A549 (cell line): ENCODE measurements at regions not wholly inside any gene's neighbourhood (a gene's known extent, or its start where the extent isn't known, plus 50 kb on each side); places are given as distances from the start of the nearest gene placed in this dataset.

ENCODE experiments used
- ATAC-seq, 2 experiments: fragments of 200-7000 bp in 1 of 2; fragments of >200 bp in 1 of 2; cut with Nextera tagmentation in 1 of 2; cut with Tn5 transposase in 1 of 2; 3 replicates each; pipeline versions ENCODE4 v1.8.0 to v1.9.1; 2018 to 2020; ENCODE audit warnings: mild to moderate bottlenecking in 1 of 2, moderate library complexity in 1 of 2
- CTCF ChIA-PET: fragments of 300-600 bp; sonication (Branson Sonifier 250); formaldehyde crosslinking; extraction: SDS; loops from one replicate; lab custom pipeline; 2021; ENCODE audit warnings: antibody characterized with exemption, inconsistent platforms; lab: Yijun Ruan, JAX
- POLR2A ChIA-PET: fragments of 350-600 bp; formaldehyde crosslinking; extraction: SDS; loops from one replicate; lab custom pipeline; 2021; ENCODE audit warnings: antibody characterized with exemption, inconsistent platforms; lab: Yijun Ruan, JAX
- DNase-seq, 2 experiments: peaks; one replicate each; pipeline versions ENCODE4 v3.0.0 to v3.0.0-alpha.2; 2011 to 2016; ENCODE audit warnings: low read depth in 1 of 2, low spot score in 1 of 2
- FAIRE-seq: peaks from 2 replicates; lab custom pipeline; 2011; peaks lifted over from hg19 to GRCh38; lab: Jason Lieb, UNC
- H3K27ac ChIP-seq, 2 experiments: fragments of >200 bp; sonication (Bioruptor Twin); formaldehyde crosslinking; 3 replicates each; pipeline ENCODE4 v1.5.1; 2016 to 2017
- H3K4me1 ChIP-seq: fragments of >200 bp; sonication (Bioruptor Twin); formaldehyde crosslinking; 3 replicates; pipeline ENCODE4 v1.6.1; 2016
- H3K4me2 ChIP-seq: fragments of >200 bp; sonication (Bioruptor Twin); formaldehyde crosslinking; 3 replicates; pipeline ENCODE4 v1.6.1; 2016
- H3K4me3 ChIP-seq: fragments of >200 bp; sonication (Bioruptor Twin); formaldehyde crosslinking; 3 replicates; pipeline ENCODE4 v1.5.1; 2016
- H3K9me3 ChIP-seq: fragments of >200 bp; sonication (Bioruptor Twin); formaldehyde crosslinking; 3 replicates; pipeline ENCODE4 v1.6.1; 2016
- BHLHE40 ChIP-seq: IDR thresholded peaks from 2 replicates; pipeline ENCODE4 v1.6.1; 2012; ENCODE audit warnings: low read depth, low read length, inconsistent platforms
- CBX2 ChIP-seq: fragments of 200-600 bp; sonication (generic); IDR thresholded peaks from 2 replicates; pipeline ENCODE4 v1.6.1; 2016; ENCODE audit warnings: low read depth, mild to moderate bottlenecking, borderline replicate concordance
- CHD2 ChIP-seq: fragments of 150-350 bp; IDR thresholded peaks from 2 replicates; pipeline ENCODE4 v1.6.1; 2014; ENCODE audit warnings: low read length; ENCODE audit not compliant: partially characterized antibody
- E2F6 ChIP-seq: IDR thresholded peaks from 2 replicates; pipeline ENCODE4 v1.6.1; 2012; ENCODE audit warnings: low read depth, borderline replicate concordance
- ELK1 ChIP-seq: fragments of 150-350 bp; IDR thresholded peaks from 2 replicates; pipeline ENCODE4 v1.6.1; 2014; ENCODE audit warnings: low read depth, mild to moderate bottlenecking, low read length
- EP300 ChIP-seq, 2 experiments: fragments of >200 bp; sonication (Bioruptor Twin); formaldehyde crosslinking; IDR thresholded peaks; 2 replicates in 1 of 2; 3 replicates in 1 of 2; pipeline ENCODE4 v1.6.1; 2016 to 2017
- ESRRA ChIP-seq: fragments of 150-350 bp; IDR thresholded peaks from 2 replicates; pipeline ENCODE4 v1.6.1; 2014; ENCODE audit warnings: mild to moderate bottlenecking, low read length, borderline replicate concordance
- FOSB ChIP-seq: fragments of 250-450 bp; sonication (Bioruptor Pico); IDR thresholded peaks from 2 replicates; pipeline ENCODE4 v1.5.0; 2020; ENCODE audit warnings: mild to moderate bottlenecking, moderate library complexity
- FOSL2 ChIP-seq, 2 experiments: fragments of 450-650 bp in 1 of 2; fragments of >200 bp in 1 of 2; sonication (Bioruptor Twin) in 1 of 2; formaldehyde crosslinking; IDR thresholded peaks; 2 replicates each; pipeline versions ENCODE4 v1.5.0 to v1.6.1; 2016 to 2020; ENCODE audit warnings: mild to moderate bottlenecking in 1 of 2, moderate library complexity in 1 of 2
- FOXS1 ChIP-seq: fragments of 250-450 bp; sonication (Bioruptor Pico); IDR thresholded peaks from 2 replicates; pipeline ENCODE4 v1.5.0; 2020; ENCODE audit warnings: mild to moderate bottlenecking, moderate library complexity
- HES2 ChIP-seq: fragments of >200 bp; sonication (Bioruptor Twin); formaldehyde crosslinking; IDR thresholded peaks from 2 replicates; pipeline ENCODE4 v1.6.1; 2016
- HOXA7 ChIP-seq: fragments of 250-450 bp; sonication (Bioruptor Pico); IDR thresholded peaks from 2 replicates; pipeline ENCODE4 v1.5.0; 2020; ENCODE audit warnings: mild to moderate bottlenecking, moderate library complexity
- HOXB13 ChIP-seq: fragments of 250-450 bp; sonication (Bioruptor Pico); IDR thresholded peaks from 2 replicates; pipeline ENCODE4 v1.5.0; 2020; ENCODE audit warnings: low read depth, mild to moderate bottlenecking, moderate library complexity
- HOXB5 ChIP-seq: fragments of 250-450 bp; sonication (Bioruptor Pico); IDR thresholded peaks from 2 replicates; pipeline ENCODE4 v1.5.0; 2020; ENCODE audit warnings: mild to moderate bottlenecking, moderate library complexity
- JUN ChIP-seq, 2 experiments: fragments of >200 bp; sonication (Bioruptor Twin); formaldehyde crosslinking; IDR thresholded peaks; 2 replicates in 1 of 2; 3 replicates in 1 of 2; pipeline ENCODE4 v1.6.1; 2016 to 2017
- JUNB ChIP-seq: fragments of >200 bp; sonication (Bioruptor Twin); formaldehyde crosslinking; IDR thresholded peaks from 2 replicates; pipeline ENCODE4 v1.6.1; 2016
- KDM5A ChIP-seq: fragments of 200-600 bp; sonication (generic); IDR thresholded peaks from 2 replicates; pipeline ENCODE4 v1.6.1; 2016; ENCODE audit warnings: antibody characterized with exemption, mild to moderate bottlenecking
- NPAS2 ChIP-seq: fragments of 250-450 bp; sonication (Bioruptor Pico); IDR thresholded peaks from 2 replicates; pipeline ENCODE4 v1.8.0; 2022; ENCODE audit warnings: mild to moderate bottlenecking, moderate library complexity, borderline replicate concordance
- PBX3 ChIP-seq: IDR thresholded peaks from 2 replicates; pipeline ENCODE4 v1.6.1; 2012
- RAD21 ChIP-seq, 2 experiments: fragments of >200 bp in 1 of 2; sonication (Bioruptor Twin) in 1 of 2; formaldehyde crosslinking in 1 of 2; IDR thresholded peaks in 1 of 2; conservative IDR thresholded peaks in 1 of 2; 2 replicates in 1 of 2; 3 replicates in 1 of 2; pipeline ENCODE4 v1.6.1; 2012 to 2018; ENCODE audit warnings: inconsistent platforms in 1 of 2
- RCOR1 ChIP-seq: fragments of 150-350 bp; IDR thresholded peaks from 2 replicates; pipeline ENCODE4 v1.6.1; 2014; ENCODE audit warnings: antibody characterized with exemption, low read length, low read depth
- RFX5 ChIP-seq: fragments of 450-650 bp; IDR thresholded peaks from 2 replicates; pipeline ENCODE4 v1.7.1; 2014; ENCODE audit warnings: antibody characterized with exemption, mild to moderate bottlenecking, moderate library complexity
- SMC3 ChIP-seq: fragments of >200 bp; sonication (Bioruptor Twin); formaldehyde crosslinking; IDR thresholded peaks from 3 replicates; pipeline ENCODE4 v1.6.1; 2018; ENCODE audit warnings: inconsistent platforms
- USF2 ChIP-seq: fragments of 450-650 bp; IDR thresholded peaks from 2 replicates; pipeline ENCODE4 v1.6.1; 2014; ENCODE audit warnings: antibody characterized with exemption
- ZC3H11A ChIP-seq: fragments of 450-650 bp; IDR thresholded peaks from 2 replicates; pipeline ENCODE4 v1.6.1; 2014; ENCODE audit warnings: antibody characterized with exemption, mild to moderate bottlenecking
- ZFP36 ChIP-seq: fragments of 450-650 bp; IDR thresholded peaks from 2 replicates; pipeline ENCODE4 v1.6.1; 2014; ENCODE audit warnings: borderline replicate concordance; ENCODE audit not compliant: partially characterized antibody
- ZNF302 ChIP-seq: fragments of 250-450 bp; sonication (Bioruptor Pico); IDR thresholded peaks from 2 replicates; pipeline ENCODE4 v1.9.0; 2021; ENCODE audit warnings: inconsistent platforms, mild to moderate bottlenecking, moderate library complexity
- ZSCAN20 ChIP-seq: fragments of 250-450 bp; sonication (Bioruptor Pico); IDR thresholded peaks from 2 replicates; pipeline ENCODE4 v1.8.0; 2022; ENCODE audit warnings: mild to moderate bottlenecking, moderate library complexity
- WGBS: methylation state at CpG from one replicate; pipeline ENCODE4 v1.1.6; 2017; ENCODE audit errors: missing lambda C conversion rate; 5-methylcytosine and 5-hydroxymethylcytosine counted together

- CTCF ChIA-PET, result no interaction called here
- H3K4me3 ChIP-seq, result no peak overlapping the region
- H3K9me3 ChIP-seq, result no peaks in the 10 kb centered on the region
- no peak overlapping the region for H3K27ac ChIP-seq
- ATAC-seq (no peak), FAIRE-seq (no peak), DNase-seq (no peak)
- POLR2A ChIA-PET, result no interaction called here
- H3K4me2 ChIP-seq, result no peak overlapping the region
- no peaks in the 10 kb centered on the region for H3K4me1 ChIP-seq
- no peak for TF ChIP-seq HOXB5 (CRISPR knock-in tag)
- peak; percentile 55; the same call in 1 of the 2 replicates for TF ChIP-seq USF2
- TF ChIP-seq JUNB, result no peak
- 58% methylated on average over 1 of the region's 1 CpG for WGBS
Observed at GRCh38 chr22:27004434-27004833, 347.0 kb downstream of the MIAT start.

GRCh38 chr22:27008454-27008853, 351.1 kb downstream of the MIAT start:
- TF ChIP-seq BHLHE40 (no peak), EP300 (IDR thresholded peaks at IDR 0.05) (no peak), RAD21 (conservative IDR thresholded peaks at IDR 0.05 in 1 of 2, IDR thresholded peaks at IDR 0.05 in 1 of 2) (no peak), ESRRA (no peak), ZC3H11A (no peak), RCOR1 (no peak), ZSCAN20 (CRISPR knock-in tag) (no peak), FOSB (no peak), KDM5A (no peak), SMC3 (no peak), PBX3 (no peak), ZFP36 (no peak), JUN (IDR thresholded peaks at IDR 0.05) (no peak), CHD2 (no peak), HOXA7 (CRISPR knock-in tag) (no peak), E2F6 (no peak), NPAS2 (CRISPR knock-in tag) (no peak), FOSL2 (IDR thresholded peaks at IDR 0.05) (no peak), FOSL2 (CRISPR knock-in tag; IDR thresholded peaks at IDR 0.05) (no peak)
- DNase-seq (no peak), ATAC-seq (no peak), FAIRE-seq (no peak)
- Histone ChIP-seq H3K9me3 (no peaks in the 10 kb centered on the region), H3K4me1 (no peaks in the 10 kb centered on the region), H3K4me2 (no peak overlapping the region), H3K27ac (no peak overlapping the region), H3K4me3 (no peak overlapping the region)
- CTCF ChIA-PET, result no interaction called here
- POLR2A ChIA-PET, result no interaction called here
- WGBS, result 6% methylated on average over 1 of the region's 1 CpG

- TF ChIP-seq RCOR1 (no peak), ELK1 (no peak), FOXS1 (CRISPR knock-in tag) (no peak), ZFP36 (no peak), HES2 (no peak), RFX5 (no peak), ZNF302 (CRISPR knock-in tag) (no peak), CBX2 (no peak), HOXB13 (CRISPR knock-in tag) (no peak)
- Histone ChIP-seq H3K27ac (no peak overlapping the region), H3K4me2 (no peak overlapping the region), H3K4me1 (no peaks in the 10 kb centered on the region), H3K9me3 (0 out of 3 replicates have a peak, but pooled peaks cover 3% of the 10 kb centered on the region), H3K4me3 (no peak overlapping the region)
- ChIA-PET POLR2A (no interaction called here), CTCF (no interaction called here)
- DNase-seq, result no peak
- no peak for ATAC-seq
- FAIRE-seq, result no peak
- WGBS, result 71% methylated on average over 2 of the region's 3 CpGs
Observed at GRCh38 chr22:27011133-27011532, 353.7 kb downstream of the MIAT start.
